GM19395 (cell line): ENCODE measurements at regions not wholly inside any gene's neighbourhood (a gene's known extent, or its start where the extent isn't known, plus 50 kb on each side); places are given as distances from the start of the nearest gene placed in this dataset.

Experiments used
- ATAC-seq: cut with Tn5 transposase; IDR thresholded peaks from one replicate; pipeline ENCODE4 v1.9.1; 2021; ENCODE audit warnings: mild to moderate bottlenecking, moderate library complexity; ENCODE audit not compliant: unreplicated experiment

DNA sequence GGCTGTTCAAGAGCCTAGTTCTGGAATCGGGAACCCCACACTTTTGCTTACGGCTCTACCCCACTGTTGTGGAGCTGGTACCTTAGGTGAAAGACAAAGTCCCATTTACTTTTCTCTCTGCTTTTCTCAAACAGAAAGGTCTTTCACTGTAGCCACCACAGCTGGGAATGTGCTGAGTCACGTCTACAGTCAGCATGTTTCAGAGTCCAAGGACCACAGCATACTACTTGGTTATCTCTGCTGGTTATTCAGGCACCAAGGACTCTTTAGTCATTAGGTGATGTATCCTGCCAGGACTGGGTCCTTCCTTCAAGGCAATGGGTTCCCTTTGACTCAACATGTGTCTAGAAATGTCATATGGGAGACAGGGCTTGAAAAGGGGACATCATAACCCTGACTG is 266.8 kb upstream of the STEAP1 start:
- ATAC-seq, result no peak

DNA sequence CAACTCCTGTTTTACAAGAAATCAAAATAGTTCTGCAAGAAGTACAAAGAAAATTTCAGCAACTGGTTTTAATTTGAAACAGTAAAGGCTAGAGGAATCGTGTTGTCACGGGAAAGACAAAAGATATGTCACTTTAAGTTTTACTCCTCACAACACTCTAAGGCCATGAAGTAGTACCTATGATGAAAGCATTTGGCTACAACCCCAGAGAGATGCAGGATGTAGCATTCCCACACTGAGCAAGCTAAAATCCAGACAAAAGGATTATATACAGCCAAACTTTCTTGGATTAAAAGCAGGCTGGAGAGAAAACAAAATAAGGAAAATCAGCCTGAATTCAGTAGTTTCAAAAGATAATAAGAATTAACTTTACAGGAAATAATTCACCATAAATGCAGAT is 245.5 kb upstream of the STEAP1 start:
- ATAC-seq, result no peak

DNA sequence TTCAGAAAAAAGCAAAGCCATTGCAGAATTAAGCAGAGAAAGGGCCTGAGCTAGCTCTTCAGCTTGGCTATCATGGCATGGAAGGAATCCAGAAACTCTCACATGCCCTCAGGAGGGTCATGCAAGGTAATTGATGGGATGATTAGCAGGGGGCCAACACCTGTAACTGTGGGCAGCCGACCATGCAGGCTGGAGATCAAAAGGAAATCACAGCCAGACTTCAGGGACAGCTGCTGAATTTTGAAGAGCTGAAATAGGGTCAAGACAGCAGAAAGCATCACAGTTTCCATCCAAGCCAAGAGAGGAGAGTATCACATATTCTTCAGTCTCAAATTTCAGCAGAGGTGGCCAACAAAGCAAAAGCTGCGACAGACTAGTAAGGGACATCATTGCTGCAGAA is 239.6 kb upstream of the STEAP1 start:
- ATAC-seq, result no peak

DNA sequence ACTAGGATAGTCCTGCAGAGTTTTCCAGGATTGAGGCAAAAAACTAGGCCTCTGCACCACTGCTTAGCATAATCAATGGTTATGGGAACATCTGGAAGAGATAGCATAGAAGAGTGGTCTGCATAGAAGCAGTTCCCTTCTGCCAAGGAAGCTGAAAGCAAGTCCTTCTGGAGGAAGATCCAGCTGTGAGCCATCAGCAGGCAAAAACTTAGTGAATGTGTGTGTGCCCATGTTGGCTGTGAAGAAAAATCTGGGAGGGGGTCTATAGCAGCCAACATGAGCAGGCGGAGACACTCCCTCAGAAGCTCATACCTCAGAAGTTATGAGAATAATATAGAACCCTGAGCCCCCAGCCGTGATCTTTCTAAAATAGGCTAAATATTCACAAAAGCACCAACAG is 228.1 kb upstream of the STEAP1 start:
- no peak for ATAC-seq

DNA sequence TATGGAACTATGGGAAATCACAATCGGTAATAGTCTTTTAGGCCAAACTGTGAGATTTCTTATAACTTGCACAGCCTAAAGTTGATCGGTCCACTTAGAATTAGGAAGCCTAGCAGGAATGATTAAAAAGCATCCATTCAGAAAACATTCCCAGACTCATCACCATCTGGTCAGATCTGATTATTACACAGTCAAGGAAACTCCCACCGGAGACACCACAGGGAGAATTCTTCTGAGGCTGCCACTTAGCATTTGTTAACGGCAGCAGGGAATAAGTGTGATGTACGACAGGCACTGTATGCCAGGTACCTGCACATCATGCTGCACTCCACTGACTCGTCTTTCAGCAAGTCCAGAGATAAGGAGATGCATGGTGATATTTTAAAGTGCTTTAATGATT is 227.6 kb upstream of the STEAP1 start:
- ATAC-seq, result no peak

DNA sequence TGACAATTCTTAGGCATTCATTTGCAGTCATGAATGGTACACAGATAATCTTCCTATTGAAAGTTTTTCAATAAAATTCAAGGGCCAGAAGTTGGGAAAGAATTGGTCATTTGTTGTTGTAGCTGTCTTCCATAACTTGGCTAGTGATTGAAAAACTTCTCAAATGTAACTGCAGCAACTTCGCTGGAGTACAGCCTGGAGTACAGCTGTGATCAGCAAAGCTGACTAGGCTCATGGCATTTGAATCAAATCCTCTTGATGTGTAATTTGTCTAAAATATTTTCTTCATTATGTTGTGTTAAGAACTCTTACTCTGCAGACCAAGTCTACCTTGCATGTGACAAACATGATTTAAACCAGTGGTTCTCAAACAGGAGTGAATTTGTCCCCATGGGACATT is 226.5 kb upstream of the STEAP1 start:
- no peak for ATAC-seq

DNA sequence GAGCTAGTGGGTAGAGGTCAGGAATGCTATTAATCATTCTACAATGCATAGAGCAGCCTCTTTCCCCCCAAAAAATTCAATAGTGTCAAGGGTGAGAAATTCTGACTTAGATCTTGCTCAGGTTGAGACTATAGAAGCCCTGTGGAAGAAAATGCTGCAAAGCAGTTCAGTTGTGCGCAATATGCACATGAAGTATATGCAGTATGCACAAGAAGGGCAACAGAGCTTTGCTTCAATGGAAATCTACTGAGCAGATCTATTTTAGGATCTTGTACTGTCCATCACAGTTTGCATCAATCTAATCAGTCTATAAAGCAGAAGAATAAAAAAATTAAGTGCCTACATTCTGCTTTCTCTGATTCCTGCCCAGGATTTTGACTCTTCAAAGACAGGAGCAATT is 225.8 kb upstream of the STEAP1 start:
- no peak for ATAC-seq

DNA sequence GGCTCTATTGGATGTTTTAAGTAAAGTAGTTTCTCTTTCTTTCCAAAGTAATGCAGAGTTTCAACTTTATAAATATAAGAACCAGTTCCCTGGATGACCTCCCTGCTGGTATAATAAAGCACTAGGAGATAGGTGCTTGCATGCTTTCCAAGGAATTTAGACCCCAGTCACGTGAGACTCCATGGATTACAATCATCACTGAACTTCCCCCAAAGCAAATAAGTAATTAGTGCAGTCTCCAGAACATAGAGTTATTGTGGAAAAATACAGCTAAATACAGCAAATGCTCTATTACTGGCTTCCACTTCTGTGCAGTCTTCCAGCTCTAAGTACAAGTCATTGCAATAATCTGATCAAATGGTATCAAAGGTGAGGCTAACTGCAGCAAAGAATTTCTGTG is 220.2 kb upstream of the STEAP1 start:
- no peak for ATAC-seq

DNA sequence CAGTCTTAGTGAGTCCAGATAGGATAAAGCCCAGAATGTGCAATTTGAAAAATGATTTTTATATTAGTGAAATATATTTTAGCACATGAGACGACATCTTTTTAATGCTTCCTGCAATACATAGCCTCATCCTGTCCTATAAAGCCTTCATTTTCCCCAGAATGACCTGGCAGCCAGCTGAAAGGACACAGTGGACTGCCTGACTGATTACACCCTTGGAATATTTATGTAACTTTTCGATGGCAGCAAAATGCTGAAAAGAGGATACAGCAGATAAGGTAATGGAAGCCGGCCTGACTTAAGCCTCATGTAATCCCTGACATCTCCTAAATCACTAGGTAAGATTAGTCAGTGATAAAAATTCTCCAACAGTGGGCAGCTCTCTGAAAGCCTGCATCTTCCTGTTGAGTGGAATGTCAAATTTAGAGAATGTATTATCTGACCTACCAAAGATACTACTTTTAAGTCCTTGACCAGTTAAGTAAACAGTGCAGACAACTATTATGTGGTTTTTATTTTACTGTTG is 210.7 kb upstream of the STEAP1 start:
- no peak for ATAC-seq

DNA sequence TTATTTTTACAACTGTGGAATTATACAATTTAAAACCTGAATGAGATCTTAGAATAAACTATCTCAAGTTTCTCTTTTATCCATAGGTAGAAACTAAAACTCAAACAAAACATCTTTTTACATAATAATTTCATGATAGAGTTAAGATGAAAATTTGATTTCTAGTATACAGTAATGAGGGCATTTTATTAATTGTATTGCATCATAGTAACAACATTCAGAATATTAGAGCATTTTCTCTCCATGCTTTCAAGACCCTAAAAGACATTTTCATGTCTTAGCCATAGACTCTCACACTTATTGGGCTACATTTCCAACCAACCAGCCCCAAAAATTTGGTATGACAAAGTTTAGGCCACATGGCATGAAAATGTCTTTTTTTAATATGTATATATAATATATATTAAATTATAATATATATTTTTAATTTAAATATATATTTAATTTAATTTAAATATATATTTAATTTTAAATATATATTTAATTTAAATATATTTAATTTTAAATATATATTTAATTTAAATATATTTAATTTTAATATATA is 195.7 kb upstream of the STEAP1 start:
- no peak for ATAC-seq

DNA sequence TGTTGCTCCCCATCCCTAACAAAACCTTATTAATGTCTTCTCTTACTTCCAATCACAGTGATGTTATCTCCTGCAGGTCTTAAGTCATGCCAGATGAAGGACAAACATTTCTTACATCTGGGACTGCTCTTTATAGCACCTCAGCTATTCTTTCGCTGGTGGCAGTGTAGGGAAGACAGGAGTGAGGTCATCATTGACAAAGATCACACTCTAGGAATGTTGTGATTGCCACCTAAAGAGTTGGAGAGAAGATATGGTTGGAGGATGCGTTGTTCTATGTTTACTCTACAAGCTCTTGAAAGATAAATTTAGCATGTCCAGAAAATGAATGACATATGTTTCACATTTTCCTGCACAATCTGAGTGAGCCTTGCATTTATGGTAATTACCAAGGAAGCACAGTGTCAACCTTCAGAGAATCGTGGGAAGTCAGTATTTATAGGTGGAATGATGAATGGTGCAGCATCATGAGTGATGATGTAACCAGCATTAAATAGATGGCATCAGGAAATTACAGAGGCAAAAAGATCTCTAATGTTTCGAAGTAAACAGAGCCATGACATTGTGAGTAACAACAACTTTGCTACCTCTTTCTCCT is 188.1 kb upstream of the STEAP1 start:
- ATAC-seq, result no peak

DNA sequence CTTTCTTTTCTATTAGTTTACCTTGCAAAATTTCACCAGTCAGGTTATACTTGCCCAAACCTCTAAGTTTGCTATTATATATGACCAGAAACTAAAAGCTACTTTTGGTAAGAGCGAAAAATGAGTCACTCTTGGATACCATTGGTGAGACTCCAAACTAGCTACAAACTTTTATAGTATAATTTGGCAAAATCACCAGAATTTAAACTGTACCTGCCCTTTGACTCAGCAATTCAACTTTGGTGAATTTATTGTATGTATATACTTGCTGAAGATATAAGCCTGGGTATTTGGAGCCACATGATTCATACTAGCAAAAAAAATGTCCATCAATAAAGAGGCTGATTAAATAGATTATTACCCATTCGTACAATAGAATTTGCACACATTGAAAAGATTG is 178.7 kb upstream of the STEAP1 start:
- ATAC-seq, result no peak

DNA sequence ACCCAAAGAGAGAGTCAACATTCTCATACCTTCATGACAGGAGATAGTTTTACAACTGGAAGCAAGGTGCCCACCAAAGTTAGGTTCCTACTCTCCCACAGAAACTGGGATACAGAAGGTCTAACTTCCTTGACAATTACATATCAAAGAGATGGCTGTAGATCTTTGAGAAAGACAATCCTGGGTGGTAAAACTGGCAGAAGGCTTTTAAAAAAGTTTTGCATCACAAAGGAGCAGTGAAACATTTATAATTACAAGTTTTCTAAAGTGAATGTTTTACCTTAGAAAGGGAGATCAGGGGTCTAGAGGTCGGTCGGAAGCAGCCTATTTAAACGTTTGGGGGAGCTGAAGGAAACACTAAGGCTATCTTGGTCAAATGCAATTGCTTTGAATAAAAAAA is 166.6 kb upstream of the STEAP1 start:
- ATAC-seq, result no peak

DNA sequence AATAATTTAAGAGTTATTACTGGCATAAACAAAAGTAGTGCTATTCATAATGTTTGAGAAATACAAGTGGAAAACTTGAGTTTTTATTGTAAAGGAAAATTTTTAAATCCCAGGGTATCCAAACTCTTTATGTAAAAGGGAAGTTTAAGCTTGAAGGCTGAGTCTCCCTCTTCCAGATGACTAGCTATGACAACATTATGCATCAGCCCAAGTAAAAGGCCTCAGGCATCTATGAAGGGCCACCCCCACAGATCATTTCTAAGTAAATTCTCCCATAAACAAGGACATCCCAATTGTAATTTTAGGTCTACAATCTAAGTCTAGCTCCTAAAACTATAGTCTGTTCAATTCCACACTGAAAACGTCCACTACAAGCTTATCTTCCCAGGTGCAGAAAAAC is 166.2 kb upstream of the STEAP1 start:
- no peak for ATAC-seq

DNA sequence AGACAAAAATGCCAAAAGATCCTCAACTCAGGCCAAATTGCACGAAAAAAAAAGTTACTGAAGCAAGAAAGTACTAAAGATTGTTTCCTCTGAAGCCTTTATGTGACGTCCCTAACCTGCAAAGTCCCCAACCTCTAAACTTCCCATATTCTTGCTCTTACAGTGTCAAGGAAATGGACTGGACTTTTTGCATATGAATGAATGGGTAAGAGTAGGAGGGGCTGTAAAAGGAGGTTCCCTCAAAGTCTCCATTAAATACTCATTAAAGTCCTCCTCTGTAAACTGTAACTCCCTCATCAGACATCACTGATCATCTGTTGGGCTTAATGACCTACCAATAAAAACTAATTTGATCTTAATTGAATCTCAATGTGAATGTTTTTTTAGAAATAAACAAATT is 164.8 kb upstream of the STEAP1 start:
- ATAC-seq, result no peak

DNA sequence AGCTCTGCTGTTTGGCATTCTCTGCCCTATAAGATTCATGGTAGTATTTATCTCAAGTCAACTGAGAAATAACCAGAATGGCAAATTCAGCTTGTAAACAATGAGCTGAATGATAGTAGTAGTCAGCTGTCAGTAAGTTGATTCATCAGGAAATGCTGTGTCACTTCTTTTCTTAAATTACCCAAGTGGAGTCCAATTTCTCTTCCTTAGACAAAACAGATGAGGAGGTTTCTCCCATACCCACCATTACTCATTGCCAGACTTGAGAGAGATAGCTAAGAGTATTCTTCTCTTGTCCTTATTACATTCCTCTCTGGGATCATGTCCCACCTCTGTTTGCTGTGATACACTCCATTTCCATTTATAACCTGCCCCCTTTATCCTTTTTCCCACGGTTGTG is 159.8 kb upstream of the STEAP1 start:
- no peak for ATAC-seq

DNA sequence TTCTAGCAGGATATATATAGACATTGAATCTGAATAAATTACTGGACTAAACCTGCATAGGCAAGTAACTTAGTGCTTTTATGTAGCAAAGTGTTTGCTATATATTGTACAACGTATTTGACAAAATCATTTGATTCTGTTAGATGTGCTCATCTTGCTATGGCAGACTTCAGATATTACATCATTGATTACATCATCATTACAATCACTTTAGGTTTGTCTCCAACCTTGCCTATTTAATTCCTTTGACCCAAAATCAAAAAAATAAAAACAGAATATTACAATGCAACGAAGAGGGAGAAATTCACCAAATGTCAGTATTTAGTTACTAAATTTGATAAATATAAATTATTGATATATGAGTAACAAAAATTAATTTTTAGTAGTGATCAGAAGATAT is 155.7 kb upstream of the STEAP1 start:
- ATAC-seq, result no peak

DNA sequence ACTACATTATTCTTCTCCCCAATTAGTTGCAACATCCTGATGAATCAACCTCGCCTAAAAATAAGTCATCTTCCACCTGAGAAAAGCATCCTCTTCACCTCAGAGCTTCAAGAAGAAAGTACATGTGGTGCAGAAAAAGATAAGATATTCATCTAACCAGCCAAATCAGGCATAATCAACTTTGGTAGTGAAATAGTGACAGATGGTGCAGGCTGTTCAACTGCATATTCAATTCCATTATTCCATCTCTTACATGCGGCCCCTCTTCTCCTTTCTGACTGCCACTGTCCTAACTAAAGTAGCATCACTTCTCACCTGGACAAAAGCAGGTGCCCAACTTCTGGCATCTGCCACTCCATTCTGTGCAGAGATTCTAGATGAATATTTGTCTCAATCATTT is 148.4 kb upstream of the STEAP1 start:
- ATAC-seq, result no peak

DNA sequence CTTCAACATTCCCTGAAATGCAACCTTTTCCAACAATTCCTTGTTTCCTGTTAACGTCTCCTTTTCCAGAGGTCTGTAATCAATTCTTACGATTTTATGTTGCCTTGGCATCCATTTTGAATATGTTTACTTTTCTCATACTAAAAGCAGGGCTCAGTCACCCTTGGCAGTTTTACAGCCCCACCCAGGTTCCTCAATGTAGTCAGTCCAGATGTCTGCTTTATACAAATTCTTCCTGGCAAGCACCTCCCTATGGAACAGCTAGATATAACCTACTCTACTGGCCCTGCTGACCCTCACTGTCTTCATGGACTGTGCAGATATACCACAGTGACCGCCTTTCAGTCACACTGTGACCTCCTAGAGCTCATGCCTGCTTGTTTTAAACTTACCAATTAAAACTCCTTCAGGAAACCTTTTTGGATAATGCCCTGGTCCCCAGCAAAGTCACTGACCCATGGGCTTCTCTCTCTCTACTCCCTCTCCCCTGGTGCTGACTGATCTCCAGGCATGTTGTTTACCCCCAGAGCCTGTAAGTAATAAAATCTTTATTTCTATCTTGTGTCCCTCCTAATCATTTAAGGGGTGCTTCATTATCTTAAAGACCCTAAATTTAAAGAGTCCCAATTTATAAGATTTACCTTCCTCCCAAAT is 147.1 kb upstream of the STEAP1 start:
- ATAC-seq, result no peak

DNA sequence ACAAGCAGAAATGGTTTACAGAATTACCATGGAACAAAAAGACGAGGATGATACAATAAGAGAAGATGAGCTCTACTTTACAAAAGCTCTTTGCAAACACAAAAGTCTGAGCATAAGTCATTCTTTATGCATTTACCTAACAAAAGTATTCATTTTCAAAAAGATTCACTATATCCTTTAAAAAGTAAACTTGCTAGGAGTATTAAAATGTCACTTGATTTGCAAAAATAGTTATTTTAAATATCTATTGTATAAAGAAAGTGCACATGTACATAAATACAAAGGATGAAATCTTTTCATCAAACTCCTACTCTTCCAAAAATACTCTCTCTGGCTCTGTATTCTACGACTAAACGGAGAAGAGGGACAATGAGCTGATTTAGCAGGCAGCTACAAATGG is 146.4 kb upstream of the STEAP1 start:
- ATAC-seq, result no peak

DNA sequence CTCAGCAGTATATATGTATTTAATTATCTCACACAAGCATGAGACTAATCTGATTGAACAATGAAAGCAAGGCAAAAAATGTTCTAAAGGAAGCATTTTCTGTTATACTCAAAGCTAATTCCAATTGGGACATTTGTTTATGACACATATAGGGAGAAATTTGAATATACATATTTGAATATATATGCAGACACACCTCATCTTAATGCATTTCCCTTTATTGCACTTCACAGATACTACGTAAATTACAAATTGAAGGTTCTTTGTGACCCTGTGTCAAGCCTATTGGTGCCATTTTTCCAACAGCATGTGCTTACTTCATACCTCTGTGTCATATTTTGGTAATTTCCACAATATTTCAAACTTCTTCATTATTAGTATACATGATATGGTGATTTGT is 132.1 kb upstream of the STEAP1 start:
- no peak for ATAC-seq

DNA sequence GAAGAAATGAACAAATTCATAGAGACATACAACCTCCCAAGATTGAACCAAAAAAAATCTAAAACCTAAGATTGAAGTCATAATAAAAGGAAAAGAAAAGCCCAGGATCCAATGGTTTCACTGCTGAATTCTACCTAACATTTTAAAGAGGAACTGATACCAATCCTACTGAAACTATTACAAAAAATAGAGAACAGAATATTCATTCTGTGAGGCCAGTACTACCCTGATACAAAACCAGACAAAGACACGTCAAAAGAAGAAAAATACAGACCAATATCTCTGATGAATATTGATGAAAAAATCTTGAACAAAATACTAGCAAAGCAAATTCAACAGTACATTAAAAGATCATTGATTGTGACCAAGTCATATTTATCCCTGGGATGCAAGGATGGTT is 128.5 kb upstream of the STEAP1 start:
- peak; percentile 76 for ATAC-seq

DNA sequence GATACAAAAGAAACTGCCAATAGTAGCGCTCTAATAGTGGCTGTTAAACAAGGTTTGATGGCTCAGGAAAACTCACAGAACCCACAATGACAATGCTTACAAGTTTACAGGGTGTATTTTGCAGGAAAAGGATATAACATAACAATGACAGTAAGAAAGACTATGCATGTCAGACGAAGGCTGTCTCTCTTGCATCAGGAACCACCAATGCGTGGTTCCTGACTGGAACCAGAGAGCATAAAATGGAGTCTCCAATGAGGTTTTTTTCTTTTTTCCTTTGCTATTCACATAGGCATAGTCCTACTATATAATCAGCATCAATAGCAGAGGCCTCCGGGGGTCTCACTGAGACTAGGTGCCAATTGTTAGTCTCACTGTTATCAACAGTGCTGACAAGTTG is 120.4 kb upstream of the STEAP1 start:
- no peak for ATAC-seq
